ENCODE measurements at regions not wholly inside any gene's neighbourhood (a gene's known extent, or its start where the extent isn't known, plus 50 kb on each side); places are given as distances from the start of the nearest gene placed in this dataset.
"Not testable (repeated sequence)": the region's sequence is repeated elsewhere in the genome, so short reads cannot be mapped to it uniquely, and the experiment has no call there.

DNA sequence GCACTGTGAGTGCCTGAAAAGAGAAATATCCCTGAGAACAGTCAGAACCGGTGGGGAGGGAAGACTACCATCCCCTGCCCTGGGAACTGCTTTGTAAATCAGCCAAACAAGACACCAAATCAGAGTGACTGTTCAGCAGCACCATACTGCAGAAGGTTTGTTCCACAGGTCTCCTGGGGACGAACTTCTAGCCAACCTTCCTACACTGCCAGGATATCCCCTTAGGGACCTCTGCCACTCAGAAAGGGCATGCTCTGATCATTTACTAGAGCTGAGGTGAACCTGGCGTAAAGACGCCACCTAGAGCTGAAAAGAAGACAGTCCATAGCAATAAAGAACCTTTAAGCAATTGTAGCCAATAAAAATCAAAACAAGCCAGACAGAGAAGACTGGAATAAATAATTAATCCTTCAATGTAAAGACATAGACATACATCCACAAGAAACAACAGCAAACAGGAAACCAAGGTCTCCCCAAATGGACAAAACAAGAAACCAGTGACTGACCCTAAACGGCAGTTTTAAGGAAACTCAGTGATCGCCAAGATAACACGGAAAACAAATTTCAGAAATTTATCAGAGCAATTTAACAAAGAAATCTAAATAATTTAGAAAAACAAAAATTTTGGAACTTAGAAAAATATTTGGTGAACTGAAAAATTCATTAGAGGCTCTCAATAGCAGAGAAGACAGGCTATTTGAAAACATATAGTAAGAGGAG, 228.1 kb upstream of the AMIGO2 start:
- Histone ChIP-seq H3K27ac (no peak overlapping the region), H3K9me3 (no peaks in the 10 kb centered on the region), H3K36me3 (no peaks in the 10 kb centered on the region), H3K4me1 (no peaks in the 10 kb centered on the region), H3K4me3 (peak overlapping the region; percentile 40), H3K27me3 (ENCODE audit: low read depth) (no peaks in the 10 kb centered on the region)
- TF ChIP-seq, protein P1, sequence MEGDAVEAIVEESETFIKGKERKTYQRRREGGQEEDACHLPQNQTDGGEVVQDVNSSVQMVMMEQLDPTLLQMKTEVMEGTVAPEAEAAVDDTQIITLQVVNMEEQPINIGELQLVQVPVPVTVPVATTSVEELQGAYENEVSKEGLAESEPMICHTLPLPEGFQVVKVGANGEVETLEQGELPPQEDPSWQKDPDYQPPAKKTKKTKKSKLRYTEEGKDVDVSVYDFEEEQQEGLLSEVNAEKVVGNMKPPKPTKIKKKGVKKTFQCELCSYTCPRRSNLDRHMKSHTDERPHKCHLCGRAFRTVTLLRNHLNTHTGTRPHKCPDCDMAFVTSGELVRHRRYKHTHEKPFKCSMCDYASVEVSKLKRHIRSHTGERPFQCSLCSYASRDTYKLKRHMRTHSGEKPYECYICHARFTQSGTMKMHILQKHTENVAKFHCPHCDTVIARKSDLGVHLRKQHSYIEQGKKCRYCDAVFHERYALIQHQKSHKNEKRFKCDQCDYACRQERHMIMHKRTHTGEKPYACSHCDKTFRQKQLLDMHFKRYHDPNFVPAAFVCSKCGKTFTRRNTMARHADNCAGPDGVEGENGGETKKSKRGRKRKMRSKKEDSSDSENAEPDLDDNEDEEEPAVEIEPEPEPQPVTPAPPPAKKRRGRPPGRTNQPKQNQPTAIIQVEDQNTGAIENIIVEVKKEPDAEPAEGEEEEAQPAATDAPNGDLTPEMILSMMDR (IDR thresholded peaks at IDR 0.05) = peak; percentile 64
- no peak for DNase-seq
- ATAC-seq = peak; percentile 93 to 95
- intact Hi-C loops (cut with DNase I) = no loop called here

DNA sequence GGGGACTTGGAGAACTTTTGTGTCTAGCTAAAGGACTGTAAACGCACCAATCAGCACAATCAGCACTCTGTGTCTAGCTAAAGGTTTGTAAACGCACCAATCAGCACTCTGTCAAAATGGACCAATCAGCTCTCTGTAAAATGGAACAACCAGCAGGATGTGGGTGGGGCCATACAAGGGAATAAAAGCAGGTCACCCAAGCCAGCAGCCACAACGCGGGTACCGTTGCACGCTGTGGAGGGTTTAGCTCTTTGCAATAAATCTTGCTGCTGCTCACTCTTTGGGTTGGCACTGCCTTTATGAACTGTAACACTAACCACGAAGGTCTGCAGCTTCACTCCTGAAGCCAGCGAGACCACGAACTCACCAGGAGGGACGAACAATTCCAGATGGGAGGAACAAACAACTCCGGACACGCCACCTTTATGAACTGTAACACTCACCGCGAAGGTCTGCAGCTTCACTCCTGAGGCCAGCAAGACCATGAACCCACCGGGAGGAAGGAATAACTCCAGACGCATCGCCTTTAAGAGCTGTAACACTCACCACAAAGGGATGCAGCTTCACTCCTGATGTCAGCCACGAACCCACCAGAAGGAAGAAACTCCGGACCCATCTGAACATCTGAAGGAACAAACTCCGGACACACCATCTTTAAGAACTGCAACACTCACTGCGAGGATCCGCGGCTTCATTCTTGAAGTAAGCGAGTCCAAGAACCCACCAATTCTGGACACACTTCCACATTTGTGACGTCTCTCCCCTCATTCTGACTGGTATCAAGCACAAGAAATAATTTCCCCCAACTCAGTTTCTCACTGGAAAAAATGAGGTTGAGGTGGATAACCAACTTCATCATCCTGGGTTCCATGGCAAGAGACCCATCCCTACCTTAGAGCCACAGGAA, 227.3 kb upstream of the AMIGO2 start:
- ATAC-seq = peak; percentile 53 to 54
- H3K4me1 ChIP-seq; H3K27ac ChIP-seq; intact Hi-C loops (cut with DNase I); DNase-seq; H3K9me3 ChIP-seq; H3K27me3 ChIP-seq (ENCODE audit: low read depth); H3K36me3 ChIP-seq: not testable (repeated sequence)
- H3K4me3 ChIP-seq = peak overlapping the region; percentile 40

DNA sequence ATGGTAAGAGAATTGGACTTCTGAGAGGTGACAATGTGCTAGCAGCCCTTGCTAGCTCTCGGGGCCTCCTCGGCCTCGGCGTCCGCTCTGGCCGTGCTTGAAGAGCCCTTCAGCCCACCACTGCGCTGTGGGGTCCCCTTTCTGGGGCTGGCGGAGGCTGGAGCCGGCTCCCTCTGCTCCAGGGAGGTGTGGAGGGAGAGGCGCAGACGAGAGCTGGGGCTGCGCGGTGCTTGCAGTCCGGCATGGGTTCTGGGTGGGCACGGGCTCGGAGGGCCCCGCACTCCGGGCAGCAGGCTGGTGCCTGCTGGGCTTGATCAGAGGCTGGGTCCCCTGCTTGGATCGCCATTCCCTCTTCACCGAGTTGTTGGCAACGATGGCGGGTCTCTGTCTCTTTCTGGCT, 226.4 kb upstream of the AMIGO2 start:
- no peak for ATAC-seq
- intact Hi-C loops (cut with DNase I) = no loop called here
- no peaks in the 10 kb centered on the region for H3K4me1 ChIP-seq

DNA sequence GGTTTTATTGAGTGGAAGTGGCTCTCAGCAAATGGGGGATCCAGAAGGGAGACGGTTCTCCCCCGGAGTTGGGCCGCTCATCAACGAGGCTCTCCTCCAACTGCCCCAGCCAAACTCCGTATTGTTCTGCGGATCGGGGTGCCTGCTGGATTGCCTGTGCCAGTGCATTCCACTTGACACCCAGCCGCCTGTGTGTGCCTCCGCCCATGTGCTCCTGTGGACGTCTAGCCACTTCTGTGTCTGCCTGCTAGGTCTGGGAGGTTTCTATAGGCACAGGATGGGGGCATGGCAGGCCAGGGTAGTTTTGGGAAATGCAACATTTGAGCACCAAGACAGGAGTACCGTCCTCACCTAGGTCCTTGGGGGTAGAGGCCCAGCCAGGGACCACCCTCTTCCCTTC, 225.7 kb upstream of the AMIGO2 start:
- ATAC-seq (no peak), DNase-seq (no peak)
- H3K4me3 ChIP-seq = no peak overlapping the region
- H3K27ac ChIP-seq = no peak overlapping the region
- H3K4me1 ChIP-seq = no peaks in the 10 kb centered on the region
- H3K9me3 ChIP-seq = no peaks in the 10 kb centered on the region
- TF ChIP-seq, protein P1 (IDR thresholded peaks at IDR 0.05) = no peak
- H3K36me3 ChIP-seq = no peaks in the 10 kb centered on the region
- intact Hi-C loops (cut with DNase I) = no loop called here
- H3K27me3 ChIP-seq (ENCODE audit: low read depth) = no peaks in the 10 kb centered on the region

More for the DNA sequence above, 226.4 kb upstream of the AMIGO2 start:
- DNase-seq = no peak
- TF ChIP-seq, protein P1 (IDR thresholded peaks at IDR 0.05) = no peak
- no peaks in the 10 kb centered on the region for H3K9me3 ChIP-seq
- H3K27me3 ChIP-seq (ENCODE audit: low read depth) = no peaks in the 10 kb centered on the region
- H3K27ac ChIP-seq = no peak overlapping the region
- H3K4me3 ChIP-seq = no peak overlapping the region
- no peaks in the 10 kb centered on the region for H3K36me3 ChIP-seq

DNA sequence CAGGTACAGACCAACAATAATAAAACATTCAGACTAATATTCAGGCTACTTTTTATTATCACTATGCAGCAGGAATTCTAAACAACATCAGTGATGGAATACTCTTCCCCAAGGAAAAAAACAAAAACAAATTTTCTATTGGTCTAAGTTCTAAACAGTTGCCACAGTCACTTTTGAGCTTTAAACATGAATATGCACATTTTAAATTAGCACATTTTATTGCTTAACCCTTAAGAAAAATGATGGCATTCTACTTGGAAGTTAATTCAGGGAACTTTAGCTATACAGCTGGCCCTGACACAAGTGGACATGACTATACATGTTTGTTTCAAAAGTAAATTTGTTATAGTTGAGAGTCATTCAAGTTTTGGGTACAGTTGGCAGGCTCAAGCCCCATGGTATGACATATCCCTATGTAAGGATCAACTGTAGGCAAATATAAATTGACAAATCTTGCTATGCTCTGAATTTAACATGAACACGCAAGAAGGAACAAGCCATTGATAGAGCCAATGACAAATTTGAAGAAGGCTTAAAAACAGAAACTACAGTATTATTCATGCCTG, 224.3 kb upstream of the AMIGO2 start:
- TF ChIP-seq, protein P1 (IDR thresholded peaks at IDR 0.05) = no peak
- no peaks in the 10 kb centered on the region for H3K4me1 ChIP-seq
- no peak overlapping the region for H3K27ac ChIP-seq
- no peaks in the 10 kb centered on the region for H3K36me3 ChIP-seq
- no peaks in the 10 kb centered on the region for H3K9me3 ChIP-seq
- DNase-seq (no peak), ATAC-seq (no peak)
- H3K27me3 ChIP-seq (ENCODE audit: low read depth) = no peaks in the 10 kb centered on the region
- no peak overlapping the region for H3K4me3 ChIP-seq
- intact Hi-C loops (cut with DNase I) = no loop called here
